ENCODE measurements at regions not wholly inside any gene's neighbourhood (a gene's known extent, or its start where the extent isn't known, plus 50 kb on each side); places are given as distances from the start of the nearest gene placed in this dataset.
"Not testable (repeated sequence)": the region's sequence is repeated elsewhere in the genome, so short reads cannot be mapped to it uniquely, and the experiment has no call there.

DNA sequence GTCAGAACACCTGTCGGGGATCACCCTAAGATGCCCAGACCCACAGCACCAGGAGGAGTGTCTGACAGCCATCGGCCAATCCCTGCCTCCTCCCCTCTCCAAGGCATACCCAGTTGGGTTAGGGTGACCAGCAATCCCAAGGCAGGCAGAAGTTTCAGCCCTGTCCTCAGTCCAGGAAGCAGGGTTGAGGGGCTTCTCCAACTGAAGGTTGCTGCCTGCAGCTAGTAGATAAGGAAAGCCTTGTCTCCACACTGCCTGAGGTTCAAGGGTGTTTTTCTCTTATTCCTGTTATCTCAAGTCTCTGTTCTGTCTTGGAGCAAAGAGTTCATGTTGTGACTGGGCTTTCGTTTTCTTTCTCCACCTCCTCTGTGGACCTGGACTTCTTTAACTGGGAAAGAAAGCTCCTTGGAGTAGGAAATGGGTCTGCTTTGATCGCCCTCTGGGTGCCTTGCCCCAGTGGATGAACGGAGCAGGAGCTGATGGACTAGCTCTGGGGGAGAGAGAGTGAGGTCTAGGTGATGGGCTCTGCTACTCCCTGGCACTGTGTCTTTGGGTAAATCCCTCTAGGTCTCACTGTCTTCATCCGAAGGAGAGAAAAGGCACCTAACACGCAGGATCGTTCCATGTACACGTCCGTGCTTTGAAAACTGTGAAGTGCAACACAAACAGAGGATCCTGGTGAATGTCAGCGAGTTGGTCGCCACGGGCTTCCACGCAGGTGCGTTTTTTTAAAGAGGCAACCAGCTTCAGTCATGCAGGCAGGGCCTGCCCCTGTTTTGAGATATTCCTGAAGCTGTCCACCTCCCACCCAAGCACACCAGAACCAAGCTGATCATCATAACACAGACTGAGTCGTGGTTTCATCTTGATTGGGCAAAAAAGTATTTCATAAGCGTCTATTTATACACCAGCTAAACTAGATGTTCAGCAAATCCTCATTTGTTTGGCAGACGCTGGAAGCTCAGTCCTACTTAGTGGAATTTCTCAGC is 52.5 kb upstream of the FOXN3 start:
- no peak overlapping the region for H3K4me3 ChIP-seq (ENCODE audit: low read depth, low read length)

DNA sequence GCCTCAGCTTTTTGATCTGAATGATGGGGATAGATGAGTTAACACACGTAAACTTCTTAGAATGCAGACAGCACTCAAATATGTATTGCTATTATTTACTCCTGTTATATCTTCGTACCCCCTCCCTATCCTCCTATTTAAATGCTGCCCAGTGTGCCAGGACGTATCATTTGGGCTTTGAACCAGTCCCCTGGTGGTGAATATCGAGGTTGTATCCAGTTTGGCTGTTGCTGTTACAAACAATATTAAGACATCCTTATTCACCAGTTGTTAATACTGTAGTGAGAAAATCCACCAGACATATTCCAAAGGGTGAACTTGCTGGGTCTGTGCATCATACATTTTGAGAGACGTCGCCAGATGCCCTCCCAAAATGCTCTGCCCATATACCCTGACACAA is 51.5 kb upstream of the FOXN3 start:
- no peak overlapping the region for H3K4me3 ChIP-seq (ENCODE audit: low read depth, low read length)

DNA sequence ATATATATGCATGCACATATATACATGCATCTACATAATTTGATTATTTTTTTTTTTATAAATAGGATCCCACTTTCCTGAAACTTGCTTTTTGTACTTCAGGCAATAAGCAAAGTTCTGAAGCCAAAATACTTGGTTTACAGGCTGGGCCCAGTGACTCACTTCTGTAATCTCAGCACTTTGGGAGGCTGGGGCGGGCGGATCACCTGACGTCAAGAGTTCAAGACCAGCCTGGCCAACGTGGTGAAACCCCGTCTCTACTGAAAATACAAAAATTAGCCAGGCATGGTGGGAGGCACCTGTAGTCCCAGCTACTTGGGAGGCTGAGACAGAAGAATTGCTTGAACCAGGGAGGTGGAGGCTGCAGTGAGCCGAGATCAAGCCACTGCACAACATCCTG is 51.0 kb upstream of the FOXN3 start:
- H3K4me3 ChIP-seq (ENCODE audit: low read depth, low read length): not testable (repeated sequence)

DNA sequence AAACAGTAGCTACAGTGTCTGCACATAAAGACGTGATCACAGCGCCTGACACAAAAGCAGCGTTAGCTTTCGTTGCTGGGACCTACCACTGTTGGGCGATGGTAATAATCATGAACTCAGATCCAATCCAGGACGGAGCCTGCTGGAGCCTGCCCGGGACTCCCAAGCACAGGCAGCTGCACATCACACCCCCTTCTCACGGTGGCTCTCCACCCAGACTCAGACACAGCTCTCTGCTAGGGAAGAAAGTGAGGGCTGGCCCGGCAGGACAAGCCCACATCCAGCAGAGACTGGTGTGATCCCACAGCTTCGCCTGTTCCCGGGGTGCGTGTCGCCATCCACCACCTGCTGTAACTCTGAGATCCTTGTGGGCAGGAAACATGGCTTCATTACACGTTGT is 49.9 kb upstream of the FOXN3 start:
- H3K4me3 ChIP-seq (ENCODE audit: low read depth, low read length): no peak overlapping the region
